A673 (cell line): ENCODE measurements at regions not wholly inside any gene's neighbourhood (a gene's known extent, or its start where the extent isn't known, plus 50 kb on each side); places are given as distances from the start of the nearest gene placed in this dataset.

ENCODE experiments used
- BruUV-seq: library from RNA; stranded (reverse); fragments of 400-500 nt; replicated peaks from 2 replicates; lab custom pipeline; 2021; lab: Mats Ljungman, UMichigan
- CTCF ChIA-PET: fragments of 300-600 bp; sonication (Branson Sonifier 250); formaldehyde crosslinking; loops from one replicate; lab custom pipeline; 2022; ENCODE audit warnings: antibody characterized with exemption; lab: Charles Lee
- POLR2A ChIA-PET: fragments of 300-600 bp; sonication (Branson Sonifier 250); formaldehyde crosslinking; loops from one replicate; lab custom pipeline; 2022; ENCODE audit warnings: antibody characterized with exemption; ENCODE audit not compliant: low non-redundant PET; lab: Charles Lee
- DNase-seq: peaks from one replicate; pipeline ENCODE4 v3.0.0-alpha.2; 2015; ENCODE audit warnings: low spot score
- H3K27ac ChIP-seq: fragments of 200-600 bp; sonication (generic); 2 replicates; pipeline ENCODE4 v1.5.1; 2016; ENCODE audit warnings: mixed run types, low read depth, mild to moderate bottlenecking, mixed read lengths, antibody characterized with exemption, low read length; ENCODE audit not compliant: poor library complexity, severe bottlenecking
- H3K27me3 ChIP-seq: fragments of 200-600 bp; sonication (generic); replicated peaks from 2 replicates; pipeline ENCODE4 v1.6.1; 2017; ENCODE audit warnings: mixed run types, low read depth, mild to moderate bottlenecking, mixed read lengths, antibody characterized with exemption, low read length; ENCODE audit not compliant: insufficient read depth, poor library complexity
- H3K36me3 ChIP-seq: fragments of 200-600 bp; sonication (generic); 2 replicates; pipeline ENCODE4 v1.6.1; 2016; ENCODE audit warnings: mixed run types, mild to moderate bottlenecking, mixed read lengths, antibody characterized with exemption, low read length; ENCODE audit not compliant: insufficient read depth, poor library complexity, severe bottlenecking
- H3K4me1 ChIP-seq: fragments of 200-600 bp; sonication (generic); 2 replicates; pipeline ENCODE4 v1.6.1; 2017; ENCODE audit warnings: mixed run types, mild to moderate bottlenecking, mixed read lengths, antibody characterized with exemption, low read length; ENCODE audit not compliant: insufficient read depth, poor library complexity, severe bottlenecking
- H3K4me3 ChIP-seq: fragments of 200-600 bp; sonication (generic); 2 replicates; pipeline ENCODE4 v1.5.1; 2016; ENCODE audit warnings: low read depth, mixed run types, mild to moderate bottlenecking, mixed read lengths, low read length; ENCODE audit not compliant: poor library complexity, severe bottlenecking
- H3K9me3 ChIP-seq: fragments of 200-600 bp; sonication (generic); 2 replicates; pipeline ENCODE4 v1.6.1; 2016; ENCODE audit warnings: mixed run types, low read depth, mild to moderate bottlenecking, mixed read lengths, antibody characterized with exemption, low read length; ENCODE audit not compliant: poor library complexity, severe bottlenecking
- EZH2 ChIP-seq: fragments of 200-600 bp; sonication (generic); IDR thresholded peaks from 2 replicates; pipeline ENCODE4 v1.6.1; 2017; ENCODE audit warnings: borderline replicate concordance, low read depth, mild to moderate bottlenecking, mixed read lengths, antibody characterized with exemption, low read length; ENCODE audit not compliant: poor library complexity, severe bottlenecking
- intact Hi-C: fragments of 100-400 bp; cut with micrococcal nuclease; formaldehyde crosslinking; loops from one replicate; pipeline ENCODE4 v1.10.0; 2022; ENCODE audit not compliant: unreplicated experiment
- TF ChIP-seq, protein P1 (sequence below): fragments of 300-800, 200-600 bp; sonication (generic); conservative IDR thresholded peaks from 2 replicates; pipeline ENCODE4 v1.5.1; 2017; ENCODE audit warnings: low read depth, mild to moderate bottlenecking, antibody characterized with exemption, low read length, moderate library complexity, mixed read lengths

DNA sequence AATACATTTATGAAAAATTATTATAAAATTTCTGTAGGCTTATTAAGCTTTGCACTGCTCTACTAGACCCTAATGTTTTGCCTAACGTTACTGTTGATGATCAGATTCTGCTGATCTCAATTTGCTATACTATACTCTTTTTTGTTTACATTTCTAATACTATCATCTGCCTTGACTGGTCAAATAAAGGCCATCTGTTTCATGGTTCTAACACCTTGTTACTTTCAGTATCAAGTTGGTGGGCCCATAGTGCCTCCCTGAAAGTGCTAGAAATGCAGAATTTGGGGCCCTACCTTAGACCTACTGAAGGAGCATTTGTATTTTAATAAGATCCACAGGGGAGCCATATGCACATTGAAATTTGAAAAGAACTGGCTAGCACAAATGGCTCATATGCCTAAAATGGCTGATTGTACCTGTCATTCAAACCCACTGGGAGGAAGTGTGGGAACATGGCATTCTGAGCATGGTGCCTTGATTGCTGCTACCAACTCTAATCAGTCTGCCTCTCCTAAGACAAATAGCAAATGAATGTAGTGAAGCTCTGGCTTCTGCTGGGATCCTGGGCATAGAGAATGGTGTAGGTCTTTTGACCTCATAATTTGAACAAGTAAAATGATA is 199.1 kb upstream of the BTBD3 start:
- no TSS peak for BruUV-seq
- no peak overlapping the region for H3K27ac ChIP-seq

DNA sequence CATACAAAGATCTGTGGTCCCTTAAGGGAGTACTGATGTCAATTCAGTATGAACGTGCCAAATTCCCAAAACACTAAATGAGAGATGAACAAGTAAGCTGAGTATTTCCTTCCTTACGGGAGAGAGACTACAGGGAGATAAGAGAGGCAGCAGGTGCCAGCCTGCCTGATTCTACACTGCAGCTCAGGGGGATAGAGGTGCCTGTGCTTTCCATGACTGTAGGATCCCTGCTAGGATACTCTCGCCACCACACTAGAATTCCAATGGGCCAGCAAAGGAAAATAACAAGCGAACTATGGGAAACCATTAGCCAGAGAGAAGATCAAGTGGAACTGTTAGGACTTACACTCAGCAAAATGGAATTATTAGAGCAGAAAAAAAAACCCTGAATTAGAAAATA is 198.5 kb upstream of the BTBD3 start:
- H3K27ac ChIP-seq, result no peak overlapping the region
- BruUV-seq, result no TSS peak
- intact Hi-C loops, result no loop called here
- no peaks in the 10 kb centered on the region for H3K4me1 ChIP-seq
- no peak overlapping the region for H3K4me3 ChIP-seq
- peaks cover 4% of the 10 kb centered on the region for H3K27me3 ChIP-seq
- H3K36me3 ChIP-seq, result no peaks in the 10 kb centered on the region
- ChIA-PET CTCF (no interaction called here), POLR2A (no interaction called here)
- DNase-seq, result no peak
- TF ChIP-seq, protein P1, sequence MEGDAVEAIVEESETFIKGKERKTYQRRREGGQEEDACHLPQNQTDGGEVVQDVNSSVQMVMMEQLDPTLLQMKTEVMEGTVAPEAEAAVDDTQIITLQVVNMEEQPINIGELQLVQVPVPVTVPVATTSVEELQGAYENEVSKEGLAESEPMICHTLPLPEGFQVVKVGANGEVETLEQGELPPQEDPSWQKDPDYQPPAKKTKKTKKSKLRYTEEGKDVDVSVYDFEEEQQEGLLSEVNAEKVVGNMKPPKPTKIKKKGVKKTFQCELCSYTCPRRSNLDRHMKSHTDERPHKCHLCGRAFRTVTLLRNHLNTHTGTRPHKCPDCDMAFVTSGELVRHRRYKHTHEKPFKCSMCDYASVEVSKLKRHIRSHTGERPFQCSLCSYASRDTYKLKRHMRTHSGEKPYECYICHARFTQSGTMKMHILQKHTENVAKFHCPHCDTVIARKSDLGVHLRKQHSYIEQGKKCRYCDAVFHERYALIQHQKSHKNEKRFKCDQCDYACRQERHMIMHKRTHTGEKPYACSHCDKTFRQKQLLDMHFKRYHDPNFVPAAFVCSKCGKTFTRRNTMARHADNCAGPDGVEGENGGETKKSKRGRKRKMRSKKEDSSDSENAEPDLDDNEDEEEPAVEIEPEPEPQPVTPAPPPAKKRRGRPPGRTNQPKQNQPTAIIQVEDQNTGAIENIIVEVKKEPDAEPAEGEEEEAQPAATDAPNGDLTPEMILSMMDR, result no peak
- TF ChIP-seq EZH2, result no peak
- H3K9me3 ChIP-seq, result no peaks in the 10 kb centered on the region

More for the DNA sequence above, 199.1 kb upstream of the BTBD3 start:
- no peaks in the 10 kb centered on the region for H3K4me1 ChIP-seq
- no peaks in the 10 kb centered on the region for H3K9me3 ChIP-seq
- no peaks in the 10 kb centered on the region for H3K36me3 ChIP-seq
- no peak for DNase-seq
- H3K4me3 ChIP-seq, result no peak overlapping the region
- POLR2A ChIA-PET, result no interaction called here
- CTCF ChIA-PET, result no interaction called here
- peaks cover 4% of the 10 kb centered on the region for H3K27me3 ChIP-seq
- TF ChIP-seq, protein P1, result no peak
- TF ChIP-seq EZH2, result no peak
- intact Hi-C loops, result no loop called here

DNA sequence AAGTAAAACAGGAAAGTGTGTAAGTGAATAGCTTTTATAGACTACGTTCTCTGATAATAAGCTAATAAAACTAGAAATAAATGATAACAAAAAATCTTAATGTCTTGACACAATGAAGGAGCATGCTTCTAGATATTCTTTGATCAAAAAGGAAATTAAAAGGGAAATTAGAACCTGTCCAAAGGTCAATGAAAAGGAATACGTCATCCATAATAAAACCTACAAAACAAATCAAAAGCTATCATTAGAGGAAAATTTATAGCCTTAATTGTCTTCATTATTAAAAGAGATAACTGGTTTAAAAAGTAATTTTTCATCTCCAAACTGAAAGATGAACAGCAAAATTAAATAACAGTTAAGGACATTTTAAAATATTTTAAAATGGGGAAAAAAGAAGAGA is 196.3 kb upstream of the BTBD3 start:
- H3K36me3 ChIP-seq, result no peaks in the 10 kb centered on the region
- H3K4me3 ChIP-seq, result no peak overlapping the region
- POLR2A ChIA-PET, result interaction anchor here (0.7 kb wide), 1 partner anchor 910 kb away, joined by 3 read pairs; no protein-coding TSS in a partner anchor
- CTCF ChIA-PET, result no interaction called here
- H3K9me3 ChIP-seq, result no peaks in the 10 kb centered on the region
- intact Hi-C loops, result no loop called here
- no peak for DNase-seq
- TF ChIP-seq, protein P1, result no peak
- TF ChIP-seq EZH2, result no peak
- peaks cover 4% of the 10 kb centered on the region for H3K27me3 ChIP-seq
- BruUV-seq, result no TSS peak
- no peaks in the 10 kb centered on the region for H3K4me1 ChIP-seq
- H3K27ac ChIP-seq, result no peak overlapping the region
